ENCODE measurements at regions not wholly inside any gene's neighbourhood (a gene's known extent, or its start where the extent isn't known, plus 50 kb on each side); places are given as distances from the start of the nearest gene placed in this dataset.
"Not testable (repeated sequence)": the region's sequence is repeated elsewhere in the genome, so short reads cannot be mapped to it uniquely, and the experiment has no call there.

DNA sequence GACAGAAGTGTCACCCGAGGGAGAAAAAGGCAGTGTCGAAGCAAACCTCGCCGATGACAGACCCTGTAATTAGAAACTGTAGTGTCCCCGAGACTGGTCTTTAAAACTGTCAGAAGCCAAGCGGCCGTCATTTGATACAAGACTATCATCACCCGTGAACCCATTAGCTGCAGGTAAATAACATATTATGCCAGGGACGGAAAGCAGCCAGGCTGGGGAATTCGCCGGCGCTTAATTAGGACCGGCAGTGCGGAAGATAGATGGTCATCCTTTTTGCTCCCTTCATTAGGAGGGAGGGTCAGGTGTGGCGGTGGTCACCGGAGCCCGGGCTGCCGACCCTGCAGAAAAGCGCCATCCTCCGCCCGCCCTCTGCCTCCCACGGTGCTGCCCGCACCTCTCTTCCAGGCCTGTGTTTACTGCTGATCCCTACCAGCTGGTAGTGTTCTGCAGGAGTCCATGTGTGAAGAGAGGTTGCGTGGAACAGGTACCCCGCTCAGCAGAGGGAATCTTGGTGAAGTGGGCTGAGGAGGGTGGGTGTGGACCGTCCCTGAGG lies 109.4 kb upstream of the GSE1 start:
- no peak for DNase-seq

DNA sequence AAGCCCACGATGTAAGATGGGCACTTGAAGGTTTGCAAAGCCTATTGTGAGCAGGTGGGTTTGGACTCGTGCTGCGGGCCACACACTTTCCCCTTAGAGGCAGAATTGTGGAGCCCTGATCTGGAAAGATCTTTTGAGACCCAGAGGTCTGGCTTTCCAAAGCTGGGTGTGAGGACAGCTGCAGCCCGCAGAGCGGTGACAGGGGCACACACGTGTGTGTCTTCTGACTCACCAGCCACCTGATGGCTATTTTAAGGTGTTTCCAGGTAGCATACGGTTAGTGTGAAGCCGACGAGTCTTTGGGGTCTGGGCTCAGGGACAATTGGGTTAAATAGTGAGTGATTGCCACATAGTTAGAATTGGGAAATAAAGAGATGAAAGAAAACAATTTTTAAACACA lies 108.9 kb upstream of the GSE1 start:
- DNase-seq: no peak

DNA sequence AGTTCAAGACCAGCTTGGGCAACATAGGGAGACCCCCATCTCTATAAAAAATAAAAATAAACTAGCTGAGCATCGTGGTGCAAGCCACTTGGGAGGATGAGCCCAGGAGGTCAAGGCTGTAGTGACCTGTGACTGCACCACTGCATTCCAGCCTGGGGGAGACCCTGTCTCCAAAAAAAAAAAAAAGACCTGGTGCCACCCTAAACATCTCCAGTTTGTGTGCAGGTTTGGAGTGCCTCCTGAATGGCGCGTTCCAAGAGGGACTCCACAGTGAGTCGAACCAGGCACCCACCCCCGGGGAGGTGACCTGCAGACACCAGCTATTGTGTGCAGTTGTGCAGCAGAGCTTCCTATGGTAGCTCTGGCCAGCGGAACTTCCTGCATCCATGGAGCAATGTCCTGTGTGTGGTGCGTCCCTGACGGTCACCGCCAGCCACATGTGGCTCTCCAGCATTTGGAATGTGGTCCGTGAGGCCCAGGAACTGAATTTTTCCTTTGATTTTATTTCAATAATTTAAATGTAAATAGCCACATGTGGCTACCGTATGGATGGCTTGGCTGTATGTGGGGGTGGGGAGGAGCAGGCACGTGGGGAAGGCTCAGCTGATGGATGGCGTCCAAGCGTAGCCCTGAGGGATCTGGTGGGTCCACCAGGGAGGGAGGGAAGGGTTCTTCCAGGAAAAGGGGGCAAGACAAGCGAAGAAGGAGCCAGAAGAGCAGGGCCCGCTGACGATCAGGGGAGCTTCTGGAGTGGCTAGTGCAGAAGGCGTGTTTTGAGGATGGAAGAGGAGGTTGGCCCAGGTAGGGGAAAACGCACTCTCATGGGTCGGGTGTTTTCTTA lies 107.1 kb upstream of the GSE1 start:
- DNase-seq: no peak

DNA sequence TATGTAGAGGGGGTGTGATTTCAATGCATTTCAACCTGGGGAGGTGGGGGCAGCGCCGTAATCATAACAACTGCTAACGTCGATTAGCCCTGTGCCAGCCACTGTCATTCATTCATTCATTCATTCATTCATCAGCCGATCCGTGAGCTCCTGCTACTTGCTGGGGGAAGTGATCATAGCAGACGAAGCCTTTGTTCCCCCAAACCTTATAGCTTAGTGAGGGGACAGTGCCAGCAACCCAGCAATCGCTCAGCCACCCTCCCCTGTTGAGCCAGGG lies 106.5 kb upstream of the GSE1 start:
- no peak for DNase-seq

DNA sequence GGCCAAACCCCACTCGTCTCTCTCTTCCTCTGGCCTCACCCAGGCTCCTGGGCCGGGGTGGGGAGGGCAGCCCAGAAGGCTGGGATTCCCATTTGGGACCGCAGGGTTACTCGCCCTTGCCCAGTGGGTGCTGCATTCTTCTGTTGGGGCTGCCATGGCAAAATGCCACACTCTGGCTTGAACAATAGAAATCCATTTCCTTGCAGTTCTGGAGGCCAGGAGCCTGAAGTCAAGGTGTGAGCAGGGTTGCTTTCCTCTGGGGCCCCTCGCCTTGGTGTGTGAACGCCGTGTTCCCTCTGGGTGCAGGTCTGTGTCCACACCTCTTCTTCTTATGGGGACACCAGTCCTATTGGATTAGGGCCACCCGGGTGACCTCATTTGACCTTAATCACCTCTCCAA lies 105.8 kb upstream of the GSE1 start:
- DNase-seq: no peak

DNA sequence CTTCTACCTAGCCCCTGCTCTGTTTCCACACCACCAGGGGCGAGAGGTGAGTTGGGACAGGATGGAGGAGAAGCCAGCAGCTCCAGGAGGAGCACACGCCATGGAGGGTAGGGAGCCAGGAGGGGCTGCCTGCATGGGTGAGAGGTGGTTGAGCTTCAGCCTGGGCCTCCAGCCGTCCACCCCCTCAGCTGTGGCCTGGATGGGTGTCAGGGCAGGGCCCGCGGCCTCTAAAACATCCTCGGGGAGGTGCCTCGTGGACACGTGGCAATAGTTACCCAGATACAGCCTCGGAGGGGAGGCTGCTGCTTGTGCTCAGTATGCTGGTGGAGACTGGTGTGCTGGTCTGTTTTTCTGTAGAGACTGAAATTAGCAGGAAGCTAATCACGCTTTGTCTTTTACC lies 104.7 kb upstream of the GSE1 start:
- DNase-seq: no peak

DNA sequence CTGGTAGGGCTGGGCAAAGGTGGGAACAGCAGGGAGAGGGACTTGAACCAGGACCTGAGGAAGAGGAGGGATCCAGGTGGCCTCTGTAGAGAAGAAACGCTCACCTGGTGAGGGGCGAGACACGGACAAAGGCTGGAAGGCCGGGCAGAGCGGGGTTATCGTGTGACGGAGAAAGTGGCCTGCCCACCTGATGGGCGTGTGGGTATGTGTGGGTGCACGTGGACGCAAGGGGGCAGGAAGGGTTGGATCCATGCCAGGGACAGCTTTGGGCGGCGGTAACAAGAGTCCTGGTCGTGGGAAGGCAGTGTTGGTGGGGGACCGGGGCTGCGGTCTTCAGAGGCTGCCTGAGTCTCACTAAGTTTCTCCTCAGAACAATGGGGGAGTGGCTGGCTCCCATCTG lies 104.1 kb upstream of the GSE1 start:
- no peak for DNase-seq

DNA sequence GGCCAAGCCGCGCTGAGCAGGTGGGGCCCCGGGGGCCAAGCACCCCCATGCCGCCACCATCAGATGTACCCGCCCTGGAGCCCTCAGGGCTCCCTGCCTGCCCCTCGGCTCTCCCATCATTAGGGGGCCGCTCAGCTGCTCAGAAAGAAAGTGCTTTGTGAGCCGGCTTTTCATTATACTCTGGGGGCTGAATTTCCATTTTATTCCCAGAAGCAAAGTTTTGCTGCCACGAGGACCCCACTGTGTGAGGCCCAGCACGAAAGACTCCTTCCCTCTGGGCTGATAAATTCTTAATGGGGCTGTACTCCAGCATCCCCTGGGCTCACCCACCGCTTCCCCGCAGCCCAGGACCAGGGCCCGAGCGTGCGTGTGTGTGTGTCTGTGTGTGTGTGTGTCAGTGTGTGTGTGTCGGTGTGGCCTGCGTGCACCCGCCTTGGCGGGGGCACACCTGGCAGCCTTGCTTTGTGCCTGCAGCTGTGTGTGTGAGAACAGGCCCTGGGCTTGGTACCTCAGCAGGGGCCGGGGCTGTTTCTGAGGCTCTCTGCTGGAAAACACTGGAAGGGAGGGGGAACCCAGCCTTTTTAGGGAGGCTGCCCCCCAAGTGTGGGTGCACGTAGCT lies 103.0 kb upstream of the GSE1 start:
- no peak for DNase-seq

DNA sequence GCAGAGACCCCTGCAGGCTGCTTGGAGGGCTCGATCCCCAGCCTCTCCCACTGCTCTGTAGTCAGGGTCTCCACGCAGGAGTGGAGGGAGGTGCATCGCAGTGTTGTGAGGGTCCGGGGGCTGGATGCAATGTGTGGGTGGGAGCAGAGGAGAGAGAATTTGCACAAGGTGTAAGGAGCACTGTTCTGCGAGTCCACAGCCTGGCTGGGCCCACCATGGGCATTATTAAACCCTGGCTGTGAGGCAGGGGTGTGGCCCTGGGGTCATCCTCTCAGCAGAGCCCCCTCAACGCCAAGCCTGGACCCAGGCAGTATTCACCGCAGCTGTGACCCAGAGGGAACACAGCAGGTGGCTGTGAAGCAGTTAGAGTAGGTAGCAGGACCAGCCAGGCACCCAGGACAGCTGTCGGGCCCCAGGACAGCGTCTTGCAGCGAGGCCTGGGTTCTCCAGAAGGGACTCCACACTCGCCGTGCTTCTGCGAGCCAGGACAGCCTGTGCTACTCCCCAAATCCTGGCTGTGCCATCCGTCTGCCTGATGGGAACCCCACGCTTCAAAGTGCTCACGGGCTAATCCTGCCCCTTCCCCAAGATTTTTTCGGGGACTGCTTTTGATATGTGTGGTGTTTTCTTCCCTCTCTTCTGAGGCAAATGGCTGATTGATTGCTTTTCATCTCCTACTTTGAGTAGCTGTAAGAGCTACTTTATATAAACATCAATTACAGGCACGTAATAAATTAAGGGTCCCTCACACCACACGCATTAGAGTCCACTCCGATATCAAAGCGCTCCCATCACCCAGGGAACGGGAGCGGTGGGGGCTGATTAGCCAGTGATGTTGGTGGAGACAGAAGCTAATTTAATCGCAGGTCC lies 100.9 kb upstream of the GSE1 start:
- no peak for DNase-seq

DNA sequence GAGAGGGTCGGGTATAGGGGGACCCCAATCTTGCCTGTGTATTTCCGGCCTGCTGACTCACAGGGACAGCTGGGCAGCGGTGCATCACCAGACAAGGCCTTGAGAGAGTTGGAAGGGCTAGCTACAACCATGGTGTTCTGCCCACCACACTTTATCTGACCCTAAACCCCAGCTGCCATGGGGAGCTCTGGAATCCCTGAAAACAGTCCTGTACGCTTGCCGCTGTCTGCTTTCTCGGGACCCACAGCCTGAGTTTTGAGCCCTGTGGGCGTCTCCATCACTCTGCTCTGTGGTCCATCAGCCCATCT lies 100.4 kb upstream of the GSE1 start:
- DNase-seq: no peak

DNA sequence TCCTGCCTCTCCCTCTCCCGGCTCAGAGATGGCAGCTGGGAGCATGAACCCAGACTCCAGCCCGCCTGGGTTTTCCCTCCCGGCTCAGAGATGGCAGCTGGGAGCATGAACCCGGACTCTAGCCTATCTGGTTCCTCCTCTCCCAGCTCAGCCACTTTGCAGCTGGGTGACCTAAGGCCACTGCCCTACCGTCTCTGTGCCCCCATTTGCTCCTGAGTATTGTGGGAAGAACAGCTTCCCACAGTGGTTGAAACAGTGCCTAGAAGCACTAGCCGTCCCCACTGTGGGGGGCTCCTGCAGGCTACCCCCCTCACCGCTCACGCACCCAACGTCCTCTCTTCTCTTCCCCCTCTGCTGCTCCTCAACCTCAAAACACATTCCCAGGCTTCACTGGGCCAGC lies 99.9 kb upstream of the GSE1 start:
- DNase-seq: no peak

DNA sequence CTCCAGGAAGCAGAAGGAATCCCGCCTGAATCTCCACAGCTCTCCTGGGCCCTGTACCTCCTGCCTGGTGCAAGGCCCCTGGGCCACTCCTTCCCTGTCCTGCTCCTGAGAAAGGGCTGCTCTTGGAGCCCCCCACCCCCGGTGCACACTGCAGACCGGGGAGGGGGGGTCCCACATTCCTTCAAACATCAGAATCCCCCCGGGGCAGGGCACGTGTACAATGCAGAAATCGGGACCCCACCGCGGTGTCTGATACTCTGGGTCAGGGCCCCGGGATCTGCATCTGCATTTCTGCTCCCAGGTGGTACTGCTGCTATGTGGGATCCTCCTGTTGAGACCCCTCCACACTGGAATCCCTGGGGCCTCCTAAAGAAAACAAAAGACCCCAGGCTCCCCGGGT lies 99.5 kb upstream of the GSE1 start:
- DNase-seq: no peak

DNA sequence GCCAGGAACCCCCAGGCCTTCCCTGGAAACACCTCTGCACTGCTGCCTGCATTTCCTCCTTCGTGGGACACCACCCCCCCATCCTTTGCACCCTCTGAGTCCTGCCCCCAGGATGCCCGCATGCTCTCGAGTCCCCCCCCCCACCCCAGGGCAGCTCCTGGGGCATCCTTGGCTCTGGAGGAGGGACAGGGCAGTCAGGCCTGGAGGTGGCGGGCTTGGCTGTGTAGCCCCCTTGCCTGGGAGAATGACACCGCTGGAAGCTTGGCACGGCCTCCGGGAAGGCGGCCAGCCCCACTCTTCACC lies 98.9 kb upstream of the GSE1 start:
- DNase-seq: no peak

DNA sequence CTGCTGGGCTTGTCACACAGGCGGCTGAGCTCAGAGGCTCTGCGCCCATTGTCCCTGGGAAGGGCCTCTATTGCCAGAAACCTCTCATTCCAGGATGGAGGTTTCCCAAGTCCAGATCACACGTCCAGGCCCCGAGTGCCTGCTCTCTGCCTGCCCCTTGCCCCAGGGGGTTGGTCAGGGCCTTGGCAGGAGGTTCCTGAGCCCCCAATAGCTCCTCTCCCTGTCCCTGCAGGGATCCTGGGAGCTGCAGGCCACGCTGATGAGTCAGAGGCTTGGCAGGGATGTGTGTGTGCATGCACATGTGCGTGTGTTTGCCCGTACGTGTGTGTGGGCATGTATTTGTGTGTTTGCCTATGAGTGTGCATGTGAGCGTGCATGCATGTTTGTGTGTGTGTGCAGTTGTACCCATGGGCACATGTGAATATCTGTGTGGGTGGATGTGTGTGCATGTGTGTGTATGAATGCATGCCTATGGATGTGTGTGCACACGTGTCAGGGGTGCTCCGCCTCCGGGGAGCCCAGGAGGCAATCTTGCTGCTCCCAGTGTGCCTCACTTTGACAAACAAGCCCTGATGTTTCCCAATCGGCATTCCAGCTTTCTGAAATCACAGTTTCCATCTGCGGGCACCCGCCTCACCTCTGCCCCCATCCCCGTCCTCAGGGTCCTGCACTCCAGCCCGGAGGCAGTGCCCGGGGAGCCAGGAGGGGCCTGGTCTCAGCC lies 98.4 kb upstream of the GSE1 start:
- no peak for DNase-seq

DNA sequence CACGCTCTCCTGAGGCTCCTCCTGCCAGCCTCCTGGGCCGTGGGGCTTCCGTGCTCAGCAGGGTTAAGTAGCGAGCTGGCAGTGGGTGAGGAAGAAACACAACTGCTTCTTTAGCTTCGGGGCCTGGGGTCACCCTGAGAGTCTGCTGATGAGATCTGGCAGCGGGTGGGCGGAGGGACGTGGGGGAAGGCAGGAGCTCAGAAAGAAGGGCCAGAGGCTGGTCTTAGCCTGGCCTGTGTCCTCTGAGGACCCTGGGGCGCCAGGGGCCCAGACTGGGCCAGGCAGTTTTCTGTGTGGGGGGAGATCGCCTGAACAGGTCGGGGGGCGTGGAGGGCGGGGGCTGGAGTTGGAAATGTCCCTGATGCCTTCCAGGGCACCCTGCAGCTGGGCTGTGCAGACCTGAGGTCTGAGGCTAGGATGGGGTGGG lies 97.8 kb upstream of the GSE1 start:
- DNase-seq: no peak

DNA sequence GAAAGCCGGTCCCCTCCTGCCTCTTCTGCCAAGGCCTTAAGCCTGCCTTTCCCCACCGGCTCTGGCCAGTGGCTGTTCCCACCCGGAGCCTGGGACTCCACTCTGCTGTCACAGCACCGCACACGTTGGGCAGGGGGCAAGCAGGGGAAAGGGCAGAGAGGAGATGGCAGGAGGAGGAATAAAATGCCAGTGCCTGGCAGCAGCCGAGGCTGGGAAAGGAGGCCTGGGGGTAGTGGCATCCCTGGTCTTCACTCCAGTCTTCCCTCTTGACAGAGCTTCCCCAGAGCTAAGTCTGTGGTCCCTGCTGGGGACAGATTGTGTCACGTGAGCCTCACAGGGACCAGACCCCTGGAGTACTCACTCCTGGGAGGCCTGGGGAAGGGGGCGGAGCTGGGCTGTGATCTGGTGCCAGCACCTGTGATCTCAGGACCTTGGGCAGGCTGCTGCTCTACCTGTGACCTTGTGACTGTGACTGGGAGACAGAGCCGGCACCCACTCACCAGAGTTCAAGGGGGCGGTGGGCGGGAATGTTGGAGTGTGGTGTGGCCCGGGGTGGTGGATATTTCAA lies 97.2 kb upstream of the GSE1 start:
- no peak for DNase-seq

DNA sequence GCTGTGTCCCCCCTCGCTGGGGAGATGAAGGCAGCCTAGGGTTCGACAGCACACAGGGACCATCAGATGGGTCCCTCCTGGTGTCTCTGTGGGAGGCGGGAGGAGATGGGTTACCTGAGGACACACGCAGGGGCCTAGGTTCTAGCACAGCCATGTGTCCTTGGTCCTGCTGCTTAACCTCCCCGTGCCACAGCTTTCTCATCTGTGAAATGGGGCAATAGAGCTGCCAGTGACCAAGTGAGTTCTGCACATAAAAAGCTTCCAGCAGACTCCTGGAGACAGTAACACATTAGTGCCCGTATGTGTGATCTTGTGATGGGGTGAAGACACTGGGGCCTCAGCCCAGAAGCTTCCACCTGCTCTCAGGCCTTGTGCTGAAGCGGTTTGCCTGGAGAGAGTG lies 96.0 kb upstream of the GSE1 start:
- no peak for DNase-seq

DNA sequence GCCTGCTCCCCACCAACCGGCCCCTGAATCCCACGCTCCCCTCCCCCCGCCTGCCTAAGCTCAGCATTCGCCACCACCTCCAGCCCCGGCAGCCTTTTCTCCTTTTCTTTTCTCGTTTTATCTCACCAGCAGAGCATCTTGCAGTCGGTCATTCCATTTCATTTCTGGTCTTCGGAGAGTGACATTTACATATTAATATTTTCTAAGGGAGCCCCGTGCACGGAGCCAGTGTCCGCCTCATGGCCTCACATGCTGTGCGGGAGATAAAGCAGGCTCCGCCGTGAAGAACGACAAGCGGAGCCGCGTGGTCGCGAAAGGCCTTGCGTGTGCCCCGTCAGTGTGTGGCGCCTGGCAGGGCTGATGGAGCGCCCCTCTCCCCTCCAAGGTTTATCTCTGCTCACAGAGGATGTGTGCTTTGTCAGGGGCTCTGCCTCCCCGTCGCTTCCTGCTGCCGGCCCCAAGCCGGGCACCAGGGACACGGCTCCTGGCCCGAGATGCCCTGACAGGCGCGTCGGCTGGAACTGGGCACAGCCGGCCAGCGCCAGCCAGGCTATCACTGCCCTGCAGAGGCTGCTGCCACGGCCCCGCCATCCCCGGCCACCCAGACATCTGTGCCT lies 95.5 kb upstream of the GSE1 start:
- DNase-seq: no peak

DNA sequence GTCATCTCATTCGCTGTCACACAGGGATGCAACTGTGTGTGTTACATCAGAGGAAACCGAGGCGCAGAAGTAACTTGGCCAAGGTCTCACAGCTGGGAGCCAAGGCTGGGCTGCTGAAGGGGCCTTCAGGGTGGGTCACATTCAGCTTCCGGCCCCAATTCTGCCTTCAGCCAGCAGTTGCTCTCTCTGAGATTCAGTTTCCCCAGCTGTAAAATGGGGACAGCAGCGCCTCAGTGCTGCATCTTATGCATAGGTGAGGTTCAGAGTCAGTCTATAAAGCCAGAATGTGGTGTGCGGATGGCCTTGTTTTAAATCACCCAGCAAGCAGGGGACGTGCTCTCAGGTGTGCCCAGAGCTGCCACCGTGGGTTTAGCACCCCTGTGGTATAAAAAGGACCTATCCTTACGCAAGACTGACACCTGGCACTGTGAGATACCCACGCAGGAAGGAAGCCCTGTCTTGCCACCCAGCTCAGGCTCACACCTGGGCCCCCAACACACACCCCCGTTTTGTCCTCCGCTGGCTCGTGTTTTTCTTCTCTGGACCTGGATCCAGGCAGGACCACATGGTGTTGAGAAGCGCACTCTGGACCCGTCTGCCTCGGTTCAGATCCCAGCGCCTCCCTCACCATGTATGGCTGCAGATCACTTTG lies 94.6 kb upstream of the GSE1 start:
- no peak for DNase-seq

DNA sequence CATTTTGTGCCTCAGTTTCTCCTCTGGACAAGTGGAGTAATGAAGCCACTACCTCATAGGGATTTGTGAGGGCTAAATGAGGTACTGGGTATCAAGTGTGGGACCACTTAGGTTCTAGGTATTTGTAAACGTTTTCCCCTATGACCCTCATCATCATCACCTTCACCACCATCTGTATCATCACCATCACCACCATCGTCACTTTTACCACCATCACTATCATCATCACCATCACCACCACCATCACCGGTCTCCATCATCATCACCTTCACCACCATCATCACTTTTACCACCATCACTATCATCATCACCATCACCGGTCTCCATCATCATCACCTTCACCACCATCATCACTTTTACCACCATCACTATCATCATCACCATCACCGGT lies 94.1 kb upstream of the GSE1 start:
- not testable (repeated sequence) for DNase-seq

DNA sequence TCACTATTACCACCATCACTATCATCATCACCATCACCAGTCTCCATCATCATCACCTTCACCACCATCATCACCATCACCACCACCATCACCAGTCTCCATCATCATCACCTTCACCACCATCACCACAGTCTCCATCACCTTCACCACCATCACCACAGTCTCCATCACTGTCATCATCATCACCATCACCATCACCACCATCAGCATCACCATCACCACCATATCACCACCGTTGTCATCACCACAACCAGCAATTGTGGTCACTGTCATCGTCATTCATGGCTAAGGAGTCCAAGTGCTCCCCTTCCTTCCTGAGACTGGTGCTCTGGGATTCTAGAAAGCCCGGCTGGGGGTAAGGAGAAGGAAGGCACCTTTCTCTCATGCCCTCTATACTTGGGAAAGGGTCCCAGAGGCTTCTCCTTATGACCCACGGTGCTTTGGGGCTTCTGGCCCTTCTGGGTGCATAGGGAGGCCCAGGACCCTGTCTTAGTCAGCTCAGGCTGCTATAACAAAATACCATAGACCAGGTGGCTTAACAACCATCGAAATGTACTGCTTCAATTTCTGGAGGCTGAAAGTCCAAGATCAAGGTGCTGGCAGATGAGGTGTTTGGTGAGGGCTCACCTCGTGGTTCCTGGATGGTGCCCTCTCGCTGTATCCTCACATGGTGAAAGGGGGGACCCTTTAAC lies 93.4 kb upstream of the GSE1 start:
- no peak for DNase-seq

Data from activated effector memory CD4-positive, alpha-beta T cell treated with Interleukin-2 at 50 U/mL for 16 hours (primary cell).